WI38 (cell line): ENCODE measurements at regions not wholly inside any gene's neighbourhood (a gene's known extent, or its start where the extent isn't known, plus 50 kb on each side); places are given as distances from the start of the nearest gene placed in this dataset.

Experiments used
- H3K4me3 ChIP-seq: 2 replicates; pipeline ENCODE4 v1.5.1; 2011; ENCODE audit warnings: low read depth, mild to moderate bottlenecking, control low read depth, low read length
- CTCF ChIP-seq: IDR thresholded peaks from 2 replicates; pipeline ENCODE4 v1.5.1; 2012; ENCODE audit warnings: low read depth, mild to moderate bottlenecking, control low read depth, low read length

DNA sequence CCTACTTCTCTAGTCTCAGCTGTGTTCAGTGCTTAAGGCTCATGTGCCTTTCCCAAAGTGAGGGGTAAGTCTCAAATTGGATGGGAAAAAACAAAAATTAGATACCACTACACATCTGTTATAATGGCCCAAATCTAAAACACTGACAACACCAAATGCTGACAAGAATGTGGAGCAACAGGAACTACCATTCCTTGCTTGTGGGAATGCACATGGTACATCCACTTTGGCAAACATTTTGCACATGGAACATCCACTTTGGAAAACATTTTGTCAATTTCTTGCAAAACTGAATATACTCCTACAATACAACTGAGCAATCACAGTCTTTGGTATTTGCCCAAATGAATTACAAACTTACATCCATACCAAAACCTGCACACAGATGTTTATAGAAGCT, 109.3 kb downstream of the TENT5A start:
- no peak overlapping the region for H3K4me3 ChIP-seq
- no peak for TF ChIP-seq CTCF

DNA sequence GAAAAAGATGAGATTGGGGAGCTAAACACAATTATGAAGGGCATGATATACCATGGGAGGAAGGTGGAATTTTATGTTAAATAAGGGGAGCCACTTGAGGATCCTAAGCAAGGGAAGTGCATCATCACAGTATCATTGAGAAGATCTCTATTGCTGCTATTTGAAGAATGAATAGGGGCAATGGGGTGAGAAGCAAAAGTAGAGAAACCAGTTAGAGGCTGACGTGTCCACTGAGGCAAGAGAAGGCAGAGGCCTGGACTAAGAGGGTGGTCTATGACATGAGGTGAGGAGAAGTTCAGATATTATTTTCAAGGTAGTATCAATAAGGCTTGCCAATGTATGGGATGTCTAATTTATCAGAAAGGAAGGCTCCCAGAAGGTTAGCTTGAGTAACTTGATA, 111.6 kb downstream of the TENT5A start:
- no peak for TF ChIP-seq CTCF
- H3K4me3 ChIP-seq, result no peak overlapping the region

DNA sequence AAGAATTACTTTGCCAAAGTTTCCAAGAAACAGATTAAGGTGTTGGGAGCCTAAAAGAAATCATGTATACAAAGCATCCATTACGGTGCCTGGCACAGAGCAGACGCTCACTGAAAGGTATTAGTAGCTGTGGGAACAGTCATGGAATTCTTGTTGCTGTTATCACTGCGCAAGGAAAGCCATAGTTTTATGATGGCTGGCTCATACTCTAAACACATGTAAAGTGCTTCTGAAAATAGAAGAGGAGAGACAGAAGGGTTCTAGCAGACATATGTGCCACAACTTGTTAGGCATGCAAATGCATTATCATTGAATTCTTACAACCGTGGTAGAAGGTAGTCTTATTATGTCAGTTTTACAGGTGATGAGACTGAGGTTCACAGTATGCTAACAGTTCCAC, 112.4 kb downstream of the TENT5A start:
- H3K4me3 ChIP-seq, result no peak overlapping the region
- no peak for TF ChIP-seq CTCF

DNA sequence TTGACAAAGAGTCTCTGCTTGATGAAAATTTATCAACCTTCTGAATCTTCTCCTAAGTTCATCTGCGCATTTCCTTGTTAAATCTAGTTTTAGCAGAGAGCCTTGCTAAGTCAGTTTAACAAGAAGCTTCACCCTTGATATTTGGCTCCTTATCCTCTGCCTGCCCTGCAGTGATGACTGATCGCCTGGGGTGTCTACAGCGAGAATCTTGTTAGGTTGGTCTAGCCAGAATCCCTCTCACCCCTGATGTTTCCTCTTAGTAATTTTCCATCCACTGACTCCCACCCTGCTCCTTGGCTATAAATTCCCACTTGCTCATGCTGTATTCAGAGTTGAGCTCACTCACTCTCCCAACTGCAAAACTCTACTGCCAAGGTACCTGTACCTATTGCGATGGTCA, 114.1 kb downstream of the TENT5A start:
- no peak overlapping the region for H3K4me3 ChIP-seq
- no peak for TF ChIP-seq CTCF

DNA sequence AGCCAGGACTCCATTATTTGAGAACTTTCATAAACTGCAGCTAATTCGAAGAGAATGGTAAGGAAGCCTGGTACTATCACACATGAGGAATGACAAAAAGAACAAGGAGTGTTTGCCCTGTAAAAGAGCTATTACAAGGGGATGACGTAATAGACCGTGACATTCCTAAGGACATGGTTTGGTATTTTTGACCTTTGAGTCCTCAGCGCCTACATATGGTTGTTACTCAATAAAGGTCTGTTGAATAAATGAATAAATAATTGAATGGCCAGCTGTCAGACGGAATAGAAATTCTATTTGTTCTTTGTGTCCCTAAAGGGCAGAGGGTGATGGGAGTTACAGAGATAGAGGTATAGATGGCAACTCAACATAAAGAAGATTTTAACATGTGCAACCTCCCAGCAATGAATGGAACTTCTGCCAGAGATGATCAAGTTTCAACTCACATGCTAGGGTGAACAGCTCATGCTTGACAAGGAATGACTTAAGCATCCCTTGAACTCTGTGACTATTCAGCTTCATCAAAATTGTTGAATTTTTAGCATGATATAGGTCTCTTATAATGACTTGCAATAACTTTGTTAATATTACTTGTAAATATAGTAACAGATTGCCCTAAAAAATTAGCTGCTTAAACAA, 115.4 kb downstream of the TENT5A start:
- no peak for TF ChIP-seq CTCF

DNA sequence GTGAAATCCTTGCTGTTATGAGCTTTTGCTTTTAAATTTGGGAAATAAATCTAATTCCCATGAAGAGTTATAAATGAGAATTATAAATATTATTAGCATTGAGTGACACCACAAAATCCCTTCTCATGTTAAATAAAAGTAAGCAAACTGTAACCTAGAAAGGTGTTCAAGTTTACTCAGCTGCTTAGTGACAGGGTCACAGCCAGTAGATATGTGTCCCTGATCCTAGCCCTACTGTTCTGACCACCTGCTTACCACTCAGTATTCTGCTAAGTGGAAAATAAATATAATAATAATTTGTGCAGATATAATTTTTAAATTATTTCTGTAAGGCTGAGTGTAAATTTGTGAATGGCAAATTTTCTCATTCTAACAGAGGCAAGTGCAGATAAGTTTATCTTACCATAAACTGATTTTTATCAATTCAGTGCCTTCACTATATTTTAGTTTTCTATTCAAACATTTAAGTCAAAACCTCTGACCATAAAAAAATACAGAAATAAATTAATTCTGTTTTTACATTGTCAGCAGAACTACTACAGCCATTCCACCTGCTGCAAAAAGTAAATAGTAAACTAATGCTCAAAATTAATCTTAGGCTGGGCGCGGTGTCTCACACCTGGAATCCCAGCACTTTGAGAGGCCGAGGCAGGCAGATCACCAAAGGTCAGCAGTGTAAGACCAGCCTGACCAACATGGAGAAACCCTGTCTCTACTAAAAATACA, 118.2 kb downstream of the TENT5A start:
- no peak for TF ChIP-seq CTCF
- H3K4me3 ChIP-seq, result no peak overlapping the region

More for the DNA sequence above, 115.4 kb downstream of the TENT5A start:
- no peak overlapping the region for H3K4me3 ChIP-seq

DNA sequence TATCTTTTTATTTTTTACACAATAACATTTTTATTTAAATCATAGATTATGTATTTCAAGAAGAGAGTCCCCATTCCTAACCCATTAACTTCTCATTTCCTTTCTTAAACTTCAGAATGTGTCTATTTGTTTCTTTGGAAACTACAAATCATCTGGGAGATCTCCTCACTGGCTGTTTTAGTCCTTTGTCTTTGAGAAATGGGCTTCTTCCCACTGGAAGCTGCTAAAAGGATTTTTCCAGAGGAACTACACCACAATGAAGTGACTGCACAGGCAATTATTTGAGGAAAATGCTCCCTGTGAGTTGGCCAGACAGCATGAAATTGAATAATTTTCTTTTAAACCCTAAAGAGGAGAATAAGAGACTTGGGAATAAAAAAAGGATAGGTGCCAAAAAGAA, 119.1 kb downstream of the TENT5A start:
- no peak overlapping the region for H3K4me3 ChIP-seq
- TF ChIP-seq CTCF, result no peak
